ENCODE measurements at regions not wholly inside any gene's neighbourhood (a gene's known extent, or its start where the extent isn't known, plus 50 kb on each side); places are given as distances from the start of the nearest gene placed in this dataset.

- CTCF ChIA-PET: no interaction called here
These were observed 96.3 kb upstream of the SPRY2 start for GRCh38 chr13:80437231-80437630.

DNA sequence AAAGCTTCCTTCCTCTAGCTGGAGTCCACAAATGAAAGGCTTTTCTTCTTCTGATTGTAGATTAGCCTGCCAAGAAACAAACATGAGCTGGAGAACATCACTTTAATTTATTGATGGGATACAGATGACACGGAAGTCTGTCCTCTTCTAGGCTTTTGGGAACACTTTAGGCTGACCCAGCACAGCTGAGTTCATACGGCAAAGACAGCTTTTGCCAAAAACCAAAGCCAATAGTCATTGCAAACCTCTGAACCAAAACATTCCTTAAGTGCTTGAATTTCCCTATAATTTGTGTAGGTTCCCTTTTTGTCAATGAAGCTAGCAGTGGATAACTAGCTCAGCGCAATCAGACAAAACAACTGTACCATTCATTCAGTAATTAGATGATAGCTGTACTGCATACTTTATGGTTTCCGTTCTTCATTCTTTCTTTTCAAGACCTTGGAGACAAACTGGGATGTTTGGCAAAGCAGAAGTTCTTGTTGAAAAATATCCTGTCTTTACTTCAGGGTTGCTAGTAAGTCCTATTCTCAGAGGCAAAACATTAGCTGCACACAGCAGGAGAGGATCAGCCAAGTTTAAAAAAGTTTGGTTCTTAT lies 95.7 kb upstream of the SPRY2 start:
- Histone ChIP-seq H2AFZ (ENCODE audit: low read length) (no peak overlapping the region), H3F3A (ENCODE audit: low read length, unreplicated experiment) (no peaks in the 10 kb centered on the region), H3K79me2 (ENCODE audit: low read length) (no peaks in the 10 kb centered on the region), H3K36me3 (ENCODE audit: low read depth, low read length) (no peaks in the 10 kb centered on the region), H3K9me3 (ENCODE audit: low read length) (no peaks in the 10 kb centered on the region), H3K4me1 (ENCODE audit: insufficient read depth, low read length) (no peaks in the 10 kb centered on the region), H4K20me1 (ENCODE audit: low read length) (no peaks in the 10 kb centered on the region), H3K4me3 (ENCODE audit: low read length) (no peak overlapping the region), H3K4me2 (ENCODE audit: low read length) (no peak overlapping the region), H3K9me2 (replicated peaks; ENCODE audit: low read length) (no peaks in the 10 kb centered on the region), H3K27me3 (ENCODE audit: low read length) (no peaks in the 10 kb centered on the region), H3K9ac (ENCODE audit: low read length) (no peak overlapping the region), H3K27ac (ENCODE audit: low read length) (no peak overlapping the region)
- intact Hi-C loops (cut with micrococcal nuclease): no loop called here
- DNase-seq: no peak
- no TSS peak for BruUV-seq (replicated peaks)
- ATAC-seq: no peak
- no peak for TF ChIP-seq EZH2 (IDR thresholded peaks at IDR 0.05; ENCODE audit: low read length, unreplicated experiment)
- TF ChIP-seq EZH2phosphoT487 (IDR thresholded peaks at IDR 0.05; ENCODE audit: borderline replicate concordance, low read length): no peak
- TF ChIP-seq, protein P1, sequence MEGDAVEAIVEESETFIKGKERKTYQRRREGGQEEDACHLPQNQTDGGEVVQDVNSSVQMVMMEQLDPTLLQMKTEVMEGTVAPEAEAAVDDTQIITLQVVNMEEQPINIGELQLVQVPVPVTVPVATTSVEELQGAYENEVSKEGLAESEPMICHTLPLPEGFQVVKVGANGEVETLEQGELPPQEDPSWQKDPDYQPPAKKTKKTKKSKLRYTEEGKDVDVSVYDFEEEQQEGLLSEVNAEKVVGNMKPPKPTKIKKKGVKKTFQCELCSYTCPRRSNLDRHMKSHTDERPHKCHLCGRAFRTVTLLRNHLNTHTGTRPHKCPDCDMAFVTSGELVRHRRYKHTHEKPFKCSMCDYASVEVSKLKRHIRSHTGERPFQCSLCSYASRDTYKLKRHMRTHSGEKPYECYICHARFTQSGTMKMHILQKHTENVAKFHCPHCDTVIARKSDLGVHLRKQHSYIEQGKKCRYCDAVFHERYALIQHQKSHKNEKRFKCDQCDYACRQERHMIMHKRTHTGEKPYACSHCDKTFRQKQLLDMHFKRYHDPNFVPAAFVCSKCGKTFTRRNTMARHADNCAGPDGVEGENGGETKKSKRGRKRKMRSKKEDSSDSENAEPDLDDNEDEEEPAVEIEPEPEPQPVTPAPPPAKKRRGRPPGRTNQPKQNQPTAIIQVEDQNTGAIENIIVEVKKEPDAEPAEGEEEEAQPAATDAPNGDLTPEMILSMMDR (conservative IDR thresholded peaks at IDR 0.05; ENCODE audit: low read depth, low read length): no peak
- POLR2A ChIA-PET (ENCODE audit: unreplicated experiment): no interaction called here
- CTCF ChIA-PET: no interaction called here

More at GRCh38 chr13:80437231-80437630, 96.3 kb upstream of the SPRY2 start:
- no peak overlapping the region for H3K9ac ChIP-seq (ENCODE audit: low read length)
- no peaks in the 10 kb centered on the region for H3K27me3 ChIP-seq (ENCODE audit: low read length)
- H3K36me3 ChIP-seq (ENCODE audit: low read depth, low read length): no peaks in the 10 kb centered on the region
- ATAC-seq: no peak
- H3K9me3 ChIP-seq (ENCODE audit: low read length): no peaks in the 10 kb centered on the region
- H2AFZ ChIP-seq (ENCODE audit: low read length): no peak overlapping the region
- H3K4me1 ChIP-seq (ENCODE audit: insufficient read depth, low read length): no peaks in the 10 kb centered on the region
- H3K79me2 ChIP-seq (ENCODE audit: low read length): no peaks in the 10 kb centered on the region
- BruUV-seq (replicated peaks): no TSS peak
- H3K4me3 ChIP-seq (ENCODE audit: low read length): no peak overlapping the region
- no peak overlapping the region for H3K27ac ChIP-seq (ENCODE audit: low read length)
- intact Hi-C loops (cut with micrococcal nuclease): no loop called here
- POLR2A ChIA-PET (ENCODE audit: unreplicated experiment): no interaction called here
- TF ChIP-seq EZH2phosphoT487 (IDR thresholded peaks at IDR 0.05; ENCODE audit: borderline replicate concordance, low read length): no peak
- no peak for DNase-seq
- H3K9me2 ChIP-seq (replicated peaks; ENCODE audit: low read length): no peaks in the 10 kb centered on the region
- no peak overlapping the region for H3K4me2 ChIP-seq (ENCODE audit: low read length)
- H4K20me1 ChIP-seq (ENCODE audit: low read length): no peaks in the 10 kb centered on the region
- no peaks in the 10 kb centered on the region for H3F3A ChIP-seq (ENCODE audit: low read length, unreplicated experiment)

DNA sequence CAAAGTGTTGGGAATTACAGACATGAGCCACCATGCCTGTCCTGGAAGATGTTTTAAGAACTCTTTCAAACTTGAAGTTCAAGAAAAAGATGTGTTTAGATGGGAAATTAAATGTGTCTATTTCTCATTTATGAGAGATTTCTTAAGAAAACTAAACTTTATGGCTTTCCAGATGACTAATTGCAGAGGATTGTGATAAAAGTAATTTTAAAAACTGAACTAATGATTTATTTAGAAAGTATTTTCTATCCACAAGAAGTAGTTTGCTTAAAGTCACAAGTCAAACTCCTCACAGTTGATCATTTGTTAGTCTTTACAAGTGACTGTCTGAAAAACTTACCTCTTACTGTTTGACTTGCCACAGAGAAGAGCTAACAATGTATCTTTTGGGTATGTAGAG lies 89.6 kb upstream of the SPRY2 start:
- Histone ChIP-seq H3K9me2 (replicated peaks; ENCODE audit: low read length) (no peaks in the 10 kb centered on the region), H4K20me1 (ENCODE audit: low read length) (no peaks in the 10 kb centered on the region), H3K79me2 (ENCODE audit: low read length) (no peaks in the 10 kb centered on the region), H2AFZ (ENCODE audit: low read length) (no peak overlapping the region), H3K27me3 (ENCODE audit: low read length) (no peaks in the 10 kb centered on the region), H3K36me3 (ENCODE audit: low read depth, low read length) (no peaks in the 10 kb centered on the region), H3K9me3 (ENCODE audit: low read length) (no peaks in the 10 kb centered on the region), H3F3A (ENCODE audit: low read length, unreplicated experiment) (no peaks in the 10 kb centered on the region), H3K9ac (ENCODE audit: low read length) (no peak overlapping the region), H3K4me1 (ENCODE audit: insufficient read depth, low read length) (no peaks in the 10 kb centered on the region), H3K4me2 (ENCODE audit: low read length) (no peak overlapping the region), H3K4me3 (ENCODE audit: low read length) (no peak overlapping the region), H3K27ac (ENCODE audit: low read length) (no peak overlapping the region)
- DNase-seq (peak; percentile 13), ATAC-seq (peak; percentile 20; the same call in 1 of the 2 replicates)
- POLR2A ChIA-PET (ENCODE audit: unreplicated experiment): no interaction called here
- intact Hi-C loops (cut with micrococcal nuclease): no loop called here
- CTCF ChIA-PET: no interaction called here
- no TSS peak for BruUV-seq (replicated peaks)
- no peak for TF ChIP-seq EZH2 (IDR thresholded peaks at IDR 0.05; ENCODE audit: low read length, unreplicated experiment)
